ENCODE measurements at regions not wholly inside any gene's neighbourhood (a gene's known extent, or its start where the extent isn't known, plus 50 kb on each side); places are given as distances from the start of the nearest gene placed in this dataset.

- TF ChIP-seq CTCF (IDR thresholded peaks at IDR 0.05; ENCODE audit: low read depth, low read length, poor library complexity, severe bottlenecking) = no peak
- no peak for TF ChIP-seq EZH2phosphoT487 (IDR thresholded peaks at IDR 0.05; ENCODE audit: borderline replicate concordance, low read length)
Measured at GRCh38 chr7:54827734-54828133, 68.7 kb upstream of the SEC61G start.

DNA sequence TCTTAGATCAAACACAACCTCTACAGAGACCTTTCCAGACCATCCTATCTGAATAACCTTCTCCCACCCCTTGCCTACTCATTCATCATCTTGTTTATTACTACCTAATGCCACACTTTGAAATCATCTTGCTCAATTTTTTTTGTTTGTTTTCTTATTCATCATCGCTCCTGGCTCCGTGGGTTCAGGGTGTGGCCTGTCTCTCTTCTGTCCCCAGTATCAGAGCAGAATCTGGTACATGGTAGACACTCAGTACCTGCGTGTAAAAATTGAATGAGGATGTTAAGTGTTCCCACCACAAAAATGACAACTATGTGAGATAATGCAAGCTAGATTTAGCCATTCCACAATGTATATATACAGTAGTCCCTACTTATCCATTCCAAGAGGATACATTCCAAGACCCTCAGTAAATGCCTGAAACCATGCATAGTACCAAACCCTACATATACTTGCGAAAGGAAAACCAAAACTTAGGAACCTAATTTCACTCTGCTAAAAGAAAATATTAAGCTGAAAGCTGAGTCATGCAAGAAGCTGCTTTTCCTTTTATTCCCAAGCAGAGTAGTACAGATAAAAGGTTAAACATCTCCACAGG lies 72.1 kb upstream of the SEC61G start:
- peaks cover 8% of the 10 kb centered on the region; the same call in 1 of the 2 replicates for H3K9me3 ChIP-seq (ENCODE audit: control insufficient read depth, insufficient read depth, low read length)
- TF ChIP-seq CTCF (IDR thresholded peaks at IDR 0.05; ENCODE audit: low read depth, low read length, poor library complexity, severe bottlenecking) (no peak), EZH2phosphoT487 (IDR thresholded peaks at IDR 0.05; ENCODE audit: borderline replicate concordance, low read length) (no peak)
- H4K20me1 ChIP-seq (ENCODE audit: control insufficient read depth, insufficient read depth, low read depth, low read length) = no peaks in the 10 kb centered on the region
- no peaks in the 10 kb centered on the region for H3K9me2 ChIP-seq (replicated peaks; ENCODE audit: control insufficient read depth, low read length)
- no peaks in the 10 kb centered on the region for H3F3A ChIP-seq (ENCODE audit: control insufficient read depth, insufficient read depth)
- no peaks in the 10 kb centered on the region for H3K36me3 ChIP-seq (ENCODE audit: control insufficient read depth, low read length)
- no peaks in the 10 kb centered on the region for H3K27me3 ChIP-seq (ENCODE audit: control insufficient read depth, low read length)
- no peaks in the 10 kb centered on the region for H3K4me1 ChIP-seq (ENCODE audit: control insufficient read depth, low read length)
- H3K79me2 ChIP-seq (ENCODE audit: control insufficient read depth, low read length) = no peaks in the 10 kb centered on the region
- H3K27ac ChIP-seq (ENCODE audit: low read depth, low read length) = no peak overlapping the region
- no peak overlapping the region for H3K4me2 ChIP-seq (ENCODE audit: low read length)
- no peak overlapping the region for H3K4me3 ChIP-seq (ENCODE audit: low read length)

More at GRCh38 chr7:54827734-54828133, 68.7 kb upstream of the SEC61G start:
- no peak overlapping the region for H3K4me3 ChIP-seq (ENCODE audit: low read length)
- H3F3A ChIP-seq (ENCODE audit: control insufficient read depth, insufficient read depth) = no peaks in the 10 kb centered on the region
- no peaks in the 10 kb centered on the region for H3K9me2 ChIP-seq (replicated peaks; ENCODE audit: control insufficient read depth, low read length)
- no peak overlapping the region for H3K27ac ChIP-seq (ENCODE audit: low read depth, low read length)
- no peaks in the 10 kb centered on the region for H3K79me2 ChIP-seq (ENCODE audit: control insufficient read depth, low read length)
- no peaks in the 10 kb centered on the region for H3K27me3 ChIP-seq (ENCODE audit: control insufficient read depth, low read length)
- no peaks in the 10 kb centered on the region for H3K4me1 ChIP-seq (ENCODE audit: control insufficient read depth, low read length)
- H3K9me3 ChIP-seq (ENCODE audit: control insufficient read depth, insufficient read depth, low read length) = no peaks in the 10 kb centered on the region
- H3K4me2 ChIP-seq (ENCODE audit: low read length) = no peak overlapping the region
- no peaks in the 10 kb centered on the region for H3K36me3 ChIP-seq (ENCODE audit: control insufficient read depth, low read length)
- no peaks in the 10 kb centered on the region for H4K20me1 ChIP-seq (ENCODE audit: control insufficient read depth, insufficient read depth, low read depth, low read length)

DNA sequence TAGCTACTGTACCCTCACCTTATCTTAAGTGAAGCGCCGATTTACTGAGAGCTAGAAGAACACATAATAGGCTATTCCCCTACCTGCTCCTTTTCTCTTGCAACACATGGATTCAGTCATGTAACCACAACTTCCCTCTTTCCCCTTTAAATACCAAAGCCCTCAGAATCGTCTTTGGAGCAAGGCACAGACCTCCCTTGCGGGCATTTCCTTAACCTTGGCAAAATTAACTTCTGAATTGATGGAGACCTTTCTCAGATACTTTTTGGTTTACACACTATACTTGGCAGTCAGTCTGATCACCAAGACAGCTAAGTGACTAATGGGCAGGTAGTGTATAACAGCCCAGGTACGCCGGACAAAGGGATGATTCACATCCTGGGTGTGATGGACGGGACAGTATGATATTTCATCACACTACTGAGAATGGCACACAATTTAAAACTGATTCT lies 72.7 kb upstream of the SEC61G start:
- H3K36me3 ChIP-seq (ENCODE audit: control insufficient read depth, low read length) = no peaks in the 10 kb centered on the region
- H3K4me1 ChIP-seq (ENCODE audit: control insufficient read depth, low read length) = no peaks in the 10 kb centered on the region
- no peaks in the 10 kb centered on the region for H3K27me3 ChIP-seq (ENCODE audit: control insufficient read depth, low read length)
- no peak overlapping the region for H3K4me3 ChIP-seq (ENCODE audit: low read length)
- H3K4me2 ChIP-seq (ENCODE audit: low read length) = no peak overlapping the region
- H3F3A ChIP-seq (ENCODE audit: control insufficient read depth, insufficient read depth) = no peaks in the 10 kb centered on the region
- H3K9me2 ChIP-seq (replicated peaks; ENCODE audit: control insufficient read depth, low read length) = no peaks in the 10 kb centered on the region
- H3K79me2 ChIP-seq (ENCODE audit: control insufficient read depth, low read length) = no peaks in the 10 kb centered on the region
- TF ChIP-seq EZH2phosphoT487 (IDR thresholded peaks at IDR 0.05; ENCODE audit: borderline replicate concordance, low read length) = no peak
- no peaks in the 10 kb centered on the region for H4K20me1 ChIP-seq (ENCODE audit: control insufficient read depth, insufficient read depth, low read depth, low read length)
- H3K27ac ChIP-seq (ENCODE audit: low read depth, low read length) = no peak overlapping the region
- H3K9me3 ChIP-seq (ENCODE audit: control insufficient read depth, insufficient read depth, low read length) = peaks cover 10% of the 10 kb centered on the region; the same call in 1 of the 2 replicates

GRCh38 chr7:54833001-54833467 lies 74.0 kb upstream of the SEC61G start:
- TF ChIP-seq EZH2phosphoT487 (IDR thresholded peaks at IDR 0.05; ENCODE audit: borderline replicate concordance, low read length) = no peak
- no peak for TF ChIP-seq CTCF (IDR thresholded peaks at IDR 0.05; ENCODE audit: low read depth, low read length, poor library complexity, severe bottlenecking)
- Histone ChIP-seq H3K4me2 (ENCODE audit: low read length) (no peak overlapping the region), H3K4me3 (ENCODE audit: low read length) (no peak overlapping the region)

More at GRCh38 chr7:54833001-54833467, 74.0 kb upstream of the SEC61G start:
- Histone ChIP-seq H3K27me3 (ENCODE audit: control insufficient read depth, low read length) (no peaks in the 10 kb centered on the region), H3K27ac (ENCODE audit: low read depth, low read length) (no peak overlapping the region), H3K36me3 (ENCODE audit: control insufficient read depth, low read length) (no peaks in the 10 kb centered on the region), H3K9me3 (ENCODE audit: control insufficient read depth, insufficient read depth, low read length) (peaks cover 11% of the 10 kb centered on the region; the same call in 1 of the 2 replicates), H3F3A (ENCODE audit: control insufficient read depth, insufficient read depth) (no peaks in the 10 kb centered on the region), H3K9me2 (replicated peaks; ENCODE audit: control insufficient read depth, low read length) (no peaks in the 10 kb centered on the region), H3K79me2 (ENCODE audit: control insufficient read depth, low read length) (no peaks in the 10 kb centered on the region), H4K20me1 (ENCODE audit: control insufficient read depth, insufficient read depth, low read depth, low read length) (no peaks in the 10 kb centered on the region), H3K4me1 (ENCODE audit: control insufficient read depth, low read length) (no peaks in the 10 kb centered on the region)
